ENCODE measurements at regions not wholly inside any gene's neighbourhood (a gene's known extent, or its start where the extent isn't known, plus 50 kb on each side); places are given as distances from the start of the nearest gene placed in this dataset.
"Not testable (repeated sequence)": the region's sequence is repeated elsewhere in the genome, so short reads cannot be mapped to it uniquely, and the experiment has no call there.

DNA sequence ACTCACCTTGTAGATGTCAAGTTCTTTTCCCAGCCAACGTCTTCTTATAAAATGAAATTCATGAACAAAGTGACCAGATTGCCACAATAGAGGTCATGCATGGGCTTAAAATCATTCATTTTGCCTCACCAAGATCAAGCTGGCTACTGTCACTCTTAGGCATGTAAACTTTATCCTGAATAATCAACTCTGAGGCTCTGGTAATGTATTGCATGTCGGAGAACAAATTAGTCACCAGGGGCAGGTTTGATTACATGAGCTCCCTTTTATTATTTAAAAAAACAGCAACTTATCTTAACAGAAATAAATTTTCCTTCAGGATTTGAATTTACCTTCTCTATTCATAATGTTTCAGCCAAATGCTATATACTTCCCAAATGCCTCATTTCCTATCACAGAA is 112.9 kb upstream of the SP4 start:
- no peaks in the 10 kb centered on the region for H3K36me3 ChIP-seq (ENCODE audit: insufficient read depth, low read length)
- peaks cover 4% of the 10 kb centered on the region; the same call in 1 of the 2 replicates for H3K4me1 ChIP-seq (ENCODE audit: insufficient read depth, low read length)
- H3K9me3 ChIP-seq (ENCODE audit: control insufficient read depth, insufficient read depth, low read length), result no peaks in the 10 kb centered on the region
- no peak overlapping the region for H3K9ac ChIP-seq (ENCODE audit: low read depth, low read length)

DNA sequence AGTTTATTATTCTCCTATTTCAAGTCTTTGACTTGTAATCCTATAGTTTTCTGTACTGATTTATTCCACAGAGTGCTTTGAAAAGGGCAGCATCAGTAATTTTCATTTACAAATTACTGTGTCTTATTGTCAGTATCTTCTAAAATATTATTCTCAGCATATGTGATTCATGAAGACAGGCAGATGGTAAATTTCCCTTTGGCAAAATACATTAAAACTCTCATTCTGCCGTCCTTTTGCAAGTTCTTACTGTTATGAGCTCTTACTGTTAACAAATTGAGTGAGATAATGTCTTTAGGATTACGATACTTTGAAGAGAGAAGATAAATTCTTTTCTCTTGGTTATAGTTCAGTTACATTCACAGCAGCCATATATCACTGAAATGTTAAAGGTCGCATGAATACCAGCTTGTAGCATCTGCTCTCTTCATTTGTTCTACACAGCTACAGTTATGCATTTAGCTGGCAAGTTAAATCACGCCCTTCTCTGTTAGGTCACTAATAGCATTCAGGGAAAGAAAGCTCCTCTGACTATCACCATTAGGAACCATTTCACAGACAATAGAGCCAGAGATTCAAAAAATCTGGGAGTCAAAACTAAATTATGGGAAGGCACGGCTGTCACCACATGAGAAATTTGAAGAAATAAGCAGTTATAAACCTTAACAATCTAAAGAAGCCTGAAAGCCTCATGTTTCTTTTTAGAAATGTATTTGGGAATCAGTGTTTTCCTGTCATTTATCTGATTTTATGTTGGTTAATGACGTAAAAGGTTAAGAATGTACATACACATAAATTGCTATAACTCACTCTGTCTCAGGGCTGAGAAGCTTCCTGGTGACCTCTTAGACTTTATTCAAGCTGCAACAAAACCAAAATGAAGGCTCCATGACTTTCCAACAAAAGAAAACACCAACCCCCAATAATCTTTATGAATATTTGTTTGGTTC is 109.6 kb upstream of the SP4 start:
- Histone ChIP-seq H3K36me3 (ENCODE audit: insufficient read depth, low read length) (no peaks in the 10 kb centered on the region), H3K9ac (ENCODE audit: low read depth, low read length) (no peak overlapping the region), H3K9me3 (ENCODE audit: control insufficient read depth, insufficient read depth, low read length) (no peaks in the 10 kb centered on the region; the same call in 1 of the 2 replicates), H3K4me1 (ENCODE audit: insufficient read depth, low read length) (peaks cover 4% of the 10 kb centered on the region; the same call in 1 of the 2 replicates)

DNA sequence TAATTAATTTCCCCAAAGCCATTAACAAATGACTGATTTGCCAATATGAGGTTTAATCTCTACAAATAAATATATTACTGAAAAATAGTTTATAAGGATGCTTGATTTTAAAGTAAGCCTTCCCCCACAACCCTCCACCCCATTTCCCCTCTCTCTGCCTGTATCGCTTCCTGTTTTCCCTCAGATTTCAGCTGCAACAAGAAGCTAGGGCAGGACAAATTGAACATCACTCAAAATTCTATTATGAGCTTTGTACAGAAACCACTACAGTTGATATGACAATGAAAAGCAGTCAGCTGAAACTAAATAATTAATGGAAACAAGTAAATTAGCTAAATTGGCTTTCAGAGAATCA is 109.0 kb upstream of the SP4 start:
- H3K9ac ChIP-seq (ENCODE audit: low read depth, low read length), result no peak overlapping the region
- no peaks in the 10 kb centered on the region; the same call in 1 of the 2 replicates for H3K9me3 ChIP-seq (ENCODE audit: control insufficient read depth, insufficient read depth, low read length)
- H3K4me1 ChIP-seq (ENCODE audit: insufficient read depth, low read length), result peaks cover 4% of the 10 kb centered on the region; the same call in 1 of the 2 replicates

DNA sequence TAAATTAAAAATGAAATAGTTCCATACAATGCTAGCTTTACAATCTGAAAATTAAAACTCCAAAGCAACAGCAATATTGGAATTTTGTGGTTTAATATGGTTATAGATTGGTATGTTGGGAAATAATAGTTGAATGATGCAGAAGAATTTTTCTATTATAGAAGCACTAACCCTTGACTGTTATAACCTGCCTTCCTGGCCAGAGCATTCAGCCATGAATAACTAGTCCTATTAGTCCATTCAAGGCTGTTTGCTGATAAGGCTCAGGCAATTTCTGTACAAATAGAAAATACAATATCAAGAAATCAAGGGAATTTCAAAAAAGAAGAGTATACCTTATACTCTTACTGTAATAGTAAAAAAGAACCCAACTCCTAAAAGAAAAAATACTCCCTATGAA is 101.6 kb upstream of the SP4 start:
- Histone ChIP-seq H3K9ac (ENCODE audit: low read depth, low read length) (no peak overlapping the region), H3K4me1 (ENCODE audit: insufficient read depth, low read length) (no peaks in the 10 kb centered on the region), H3K9me3 (ENCODE audit: control insufficient read depth, insufficient read depth, low read length) (no peaks in the 10 kb centered on the region), H3K36me3 (ENCODE audit: insufficient read depth, low read length) (no peaks in the 10 kb centered on the region)

More for the DNA sequence above, 109.0 kb upstream of the SP4 start:
- no peaks in the 10 kb centered on the region for H3K36me3 ChIP-seq (ENCODE audit: insufficient read depth, low read length)

DNA sequence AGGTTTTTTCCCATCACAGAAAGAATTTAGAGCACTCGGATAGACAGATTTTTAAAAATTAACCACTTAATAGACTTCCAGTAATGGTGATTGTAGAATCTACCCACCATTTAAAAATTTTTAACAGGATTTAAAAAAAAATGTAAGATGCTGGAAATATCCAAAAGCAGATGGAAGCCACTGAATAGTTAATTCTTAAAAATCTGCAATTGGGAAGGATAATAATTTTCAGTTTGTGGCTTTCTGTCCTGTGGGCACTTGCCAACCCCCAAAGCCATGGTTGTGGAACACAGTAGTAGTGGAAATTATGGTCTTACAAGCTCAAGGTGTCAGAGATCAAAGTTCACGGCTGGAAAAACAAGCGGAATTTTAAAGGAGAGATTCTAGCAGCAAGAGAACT is 101.0 kb upstream of the SP4 start:
- H3K9ac ChIP-seq (ENCODE audit: low read depth, low read length), result no peak overlapping the region
- H3K9me3 ChIP-seq (ENCODE audit: control insufficient read depth, insufficient read depth, low read length), result no peaks in the 10 kb centered on the region
- no peaks in the 10 kb centered on the region for H3K36me3 ChIP-seq (ENCODE audit: insufficient read depth, low read length)
- H3K4me1 ChIP-seq (ENCODE audit: insufficient read depth, low read length), result no peaks in the 10 kb centered on the region

DNA sequence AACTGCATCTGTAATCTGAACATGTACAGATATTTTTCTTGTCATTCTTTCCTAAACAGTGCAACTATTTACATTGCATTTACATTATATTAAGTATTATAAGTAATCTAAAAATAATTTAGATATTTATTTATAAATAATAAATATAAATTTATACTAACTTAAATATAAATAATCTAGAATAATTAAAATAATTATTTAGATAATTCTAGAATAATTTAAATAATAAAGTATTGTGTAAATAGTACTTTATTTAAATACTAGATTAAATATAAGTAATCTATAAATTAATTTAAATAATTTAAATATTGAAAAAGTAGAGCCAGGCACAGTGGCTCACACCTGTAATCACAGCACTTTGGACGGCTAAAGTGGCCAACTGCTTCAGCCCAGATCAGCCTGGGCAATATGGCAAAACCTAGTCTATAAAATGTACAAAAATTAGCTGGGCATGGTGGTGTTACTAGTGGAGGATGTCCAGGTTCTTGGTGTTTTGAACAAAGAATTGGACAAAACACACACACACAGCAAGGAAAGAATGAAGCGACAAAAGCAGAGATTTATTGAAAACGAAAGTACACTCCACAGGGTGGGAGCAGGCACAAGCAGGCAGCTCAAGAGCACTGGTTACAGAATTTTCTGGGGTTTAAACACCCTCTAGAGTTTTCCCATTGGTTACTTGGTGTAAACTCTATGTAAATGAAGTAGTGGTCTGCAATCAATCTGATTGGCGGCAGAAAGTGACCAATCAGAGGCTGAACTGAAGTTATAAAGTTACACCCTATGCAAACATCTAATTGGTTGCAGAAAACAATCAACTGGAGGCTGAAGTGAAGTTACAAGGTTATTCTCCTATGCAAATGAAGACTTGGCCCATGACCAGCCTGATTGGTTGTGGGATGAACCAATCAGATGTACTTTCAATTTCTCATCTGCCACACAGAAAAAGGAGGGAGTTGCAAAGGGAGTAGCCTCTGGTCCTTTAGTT is 100.2 kb upstream of the SP4 start:
- H3K4me1 ChIP-seq (ENCODE audit: insufficient read depth, low read length), result no peaks in the 10 kb centered on the region
- no peak overlapping the region for H3K9ac ChIP-seq (ENCODE audit: low read depth, low read length)
- H3K9me3 ChIP-seq (ENCODE audit: control insufficient read depth, insufficient read depth, low read length), result no peaks in the 10 kb centered on the region
- no peaks in the 10 kb centered on the region for H3K36me3 ChIP-seq (ENCODE audit: insufficient read depth, low read length)

DNA sequence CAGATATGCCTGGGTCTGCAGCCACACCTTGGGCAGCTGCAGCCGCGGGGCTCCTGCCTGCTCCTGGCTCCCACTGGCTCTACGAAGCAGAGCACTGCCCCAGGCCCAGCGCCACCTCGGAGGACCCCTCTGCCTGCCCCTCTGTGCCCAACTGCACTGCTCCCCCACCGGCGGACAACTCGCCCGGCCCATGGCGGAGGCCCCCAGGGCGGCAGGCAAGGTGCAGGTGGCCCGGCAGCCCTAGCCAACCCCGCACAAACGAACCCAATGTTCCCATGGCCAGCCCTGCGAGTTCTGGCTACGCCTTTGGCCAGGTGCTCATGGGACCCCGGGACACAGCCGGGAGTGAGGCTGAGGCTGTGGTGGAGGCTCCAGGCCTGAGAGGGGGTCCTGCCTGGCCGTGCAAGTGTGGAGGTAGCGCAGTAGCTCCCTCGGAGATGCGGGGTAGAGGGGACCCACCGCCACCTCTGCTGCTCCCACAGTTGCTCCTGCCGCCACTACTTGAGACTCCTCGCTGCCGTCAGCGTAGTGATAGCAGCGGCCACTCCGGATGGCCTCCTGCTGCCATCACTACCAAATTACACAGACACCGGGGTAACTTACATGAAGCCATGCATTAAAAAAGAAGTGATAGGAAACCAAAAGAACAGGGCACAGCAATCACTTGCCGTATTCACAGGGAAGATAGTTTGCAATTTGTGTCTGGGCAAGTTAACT is 97.3 kb upstream of the SP4 start:
- H3K36me3 ChIP-seq (ENCODE audit: insufficient read depth, low read length), result no peaks in the 10 kb centered on the region
- H3K9ac ChIP-seq (ENCODE audit: low read depth, low read length), result no peak overlapping the region
- no peaks in the 10 kb centered on the region for H3K4me1 ChIP-seq (ENCODE audit: insufficient read depth, low read length)
- no peaks in the 10 kb centered on the region for H3K9me3 ChIP-seq (ENCODE audit: control insufficient read depth, insufficient read depth, low read length)

DNA sequence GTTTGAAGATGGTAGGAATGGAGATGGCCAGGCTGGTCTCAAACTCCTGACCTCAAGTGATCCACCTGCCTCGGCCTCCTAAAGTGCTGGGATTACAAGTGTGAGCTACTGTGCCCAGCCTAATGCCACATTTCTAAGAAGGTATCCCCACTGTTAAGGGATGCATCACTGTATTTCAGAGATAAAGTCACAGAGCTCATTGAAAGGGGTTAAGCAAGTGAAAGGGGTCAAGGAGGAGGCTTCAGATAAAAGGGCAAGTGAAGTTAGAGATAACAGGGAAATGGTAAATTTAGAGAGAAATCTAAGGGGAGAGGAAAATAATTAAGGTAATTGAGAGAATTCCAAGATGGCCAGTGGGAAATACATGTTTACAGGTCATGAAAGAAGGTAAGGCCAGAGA is 93.0 kb upstream of the SP4 start:
- Histone ChIP-seq H3K36me3 (ENCODE audit: insufficient read depth, low read length) (no peaks in the 10 kb centered on the region), H3K9me3 (ENCODE audit: control insufficient read depth, insufficient read depth, low read length) (no peaks in the 10 kb centered on the region), H3K4me1 (ENCODE audit: insufficient read depth, low read length) (no peaks in the 10 kb centered on the region), H3K9ac (ENCODE audit: low read depth, low read length) (no peak overlapping the region)

DNA sequence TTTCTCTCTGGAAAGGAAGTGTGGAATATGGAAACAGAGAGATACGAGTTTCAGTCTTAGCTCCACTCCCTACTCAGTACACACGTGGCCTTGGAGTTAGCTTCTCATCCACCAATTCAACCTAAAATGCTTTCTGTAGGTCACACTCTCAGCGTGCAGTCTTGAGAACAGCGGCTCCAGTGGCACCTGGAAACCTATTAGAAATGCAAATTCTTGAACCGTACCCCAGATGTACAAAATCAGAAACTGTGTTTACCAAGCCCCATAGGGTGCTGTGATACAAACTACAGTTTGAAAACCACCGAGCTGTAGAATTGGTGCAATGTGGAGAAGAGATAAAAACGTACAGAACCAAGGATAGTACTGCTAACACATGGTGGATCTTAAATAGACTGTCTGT is 91.1 kb upstream of the SP4 start:
- Histone ChIP-seq H3K36me3 (ENCODE audit: insufficient read depth, low read length) (no peaks in the 10 kb centered on the region), H3K9ac (ENCODE audit: low read depth, low read length) (no peak overlapping the region), H3K4me1 (ENCODE audit: insufficient read depth, low read length) (no peaks in the 10 kb centered on the region), H3K9me3 (ENCODE audit: control insufficient read depth, insufficient read depth, low read length) (no peaks in the 10 kb centered on the region; the same call in 1 of the 2 replicates)

DNA sequence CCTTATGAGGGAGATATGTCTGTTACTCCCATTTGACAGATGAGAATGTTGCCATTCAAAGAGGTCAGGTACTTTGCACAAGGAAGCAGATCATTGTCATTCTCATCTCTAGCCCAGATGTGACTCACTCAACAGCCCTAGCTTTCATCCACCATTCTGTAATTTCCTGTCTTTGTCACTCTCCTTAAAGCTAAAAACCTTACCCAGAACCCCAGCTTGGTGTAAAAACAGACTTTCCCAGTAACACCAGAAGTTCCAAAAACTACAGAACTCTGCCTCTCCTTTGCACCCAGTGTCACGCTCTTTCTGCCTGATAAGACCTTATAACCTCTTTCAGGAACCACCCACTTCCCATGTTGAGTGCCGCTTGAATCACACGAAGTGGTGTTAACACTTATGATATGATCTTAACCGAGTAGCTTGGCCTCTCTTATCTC is 89.1 kb upstream of the SP4 start:
- Histone ChIP-seq H3K9ac (ENCODE audit: low read depth, low read length) (no peak overlapping the region), H3K9me3 (ENCODE audit: control insufficient read depth, insufficient read depth, low read length) (no peaks in the 10 kb centered on the region; the same call in 1 of the 2 replicates), H3K36me3 (ENCODE audit: insufficient read depth, low read length) (no peaks in the 10 kb centered on the region)

DNA sequence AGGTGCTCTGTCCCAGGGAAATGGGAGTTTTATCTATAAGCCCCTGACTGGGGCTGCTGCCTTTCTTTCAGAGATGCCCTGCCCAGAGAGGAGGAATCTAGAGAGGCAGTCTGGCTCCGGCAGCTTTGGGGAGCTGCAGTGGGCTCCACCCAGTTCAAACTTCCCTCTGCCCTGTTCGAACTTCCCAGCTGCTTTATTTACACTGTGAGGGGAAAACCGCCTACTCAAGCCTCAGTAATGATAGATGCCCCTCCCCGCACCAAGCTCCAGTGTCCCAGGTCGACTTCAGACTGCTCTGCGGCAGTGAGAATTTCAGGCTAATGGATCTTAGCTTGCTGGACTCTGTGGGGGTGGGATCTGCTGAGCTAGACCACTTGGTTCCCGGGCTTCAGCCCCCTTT is 83.0 kb upstream of the SP4 start:
- peak overlapping the region; percentile 1; the same call in 1 of the 2 replicates for H3K9ac ChIP-seq (ENCODE audit: low read depth, low read length)
- peaks cover 12% of the 10 kb centered on the region; the same call in 1 of the 2 replicates for H3K4me1 ChIP-seq (ENCODE audit: insufficient read depth, low read length)
- not testable (repeated sequence) for H3K9me3 ChIP-seq (ENCODE audit: control insufficient read depth, insufficient read depth, low read length); H3K36me3 ChIP-seq (ENCODE audit: insufficient read depth, low read length)

More for the DNA sequence above, 89.1 kb upstream of the SP4 start:
- H3K4me1 ChIP-seq (ENCODE audit: insufficient read depth, low read length), result no peaks in the 10 kb centered on the region

DNA sequence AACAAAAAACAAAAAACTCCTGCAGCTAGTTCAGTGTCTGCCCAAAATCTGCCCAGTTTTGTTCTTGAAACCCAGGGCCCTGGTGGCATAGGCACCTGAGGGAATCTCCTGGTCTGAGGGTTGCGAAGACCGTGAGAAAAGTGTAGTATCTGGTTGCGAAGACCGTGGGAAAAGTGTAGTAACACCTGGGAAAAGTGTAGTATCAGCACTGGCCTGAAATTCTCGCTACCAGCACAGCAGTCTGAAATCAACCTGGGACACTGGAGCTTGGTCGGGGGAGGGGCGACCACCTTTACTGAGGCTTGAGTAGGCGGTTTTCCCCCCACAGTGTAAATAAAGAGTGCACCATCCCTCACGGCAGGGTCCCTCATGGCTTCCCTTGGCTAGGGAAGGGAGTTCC is 82.5 kb upstream of the SP4 start:
- peak overlapping the region; percentile 1; the same call in 1 of the 2 replicates for H3K9ac ChIP-seq (ENCODE audit: low read depth, low read length)
- no peaks in the 10 kb centered on the region for H3K36me3 ChIP-seq (ENCODE audit: insufficient read depth, low read length)
- H3K4me1 ChIP-seq (ENCODE audit: insufficient read depth, low read length), result peaks cover 12% of the 10 kb centered on the region; the same call in 1 of the 2 replicates
- H3K9me3 ChIP-seq (ENCODE audit: control insufficient read depth, insufficient read depth, low read length), result no peaks in the 10 kb centered on the region; the same call in 1 of the 2 replicates

DNA sequence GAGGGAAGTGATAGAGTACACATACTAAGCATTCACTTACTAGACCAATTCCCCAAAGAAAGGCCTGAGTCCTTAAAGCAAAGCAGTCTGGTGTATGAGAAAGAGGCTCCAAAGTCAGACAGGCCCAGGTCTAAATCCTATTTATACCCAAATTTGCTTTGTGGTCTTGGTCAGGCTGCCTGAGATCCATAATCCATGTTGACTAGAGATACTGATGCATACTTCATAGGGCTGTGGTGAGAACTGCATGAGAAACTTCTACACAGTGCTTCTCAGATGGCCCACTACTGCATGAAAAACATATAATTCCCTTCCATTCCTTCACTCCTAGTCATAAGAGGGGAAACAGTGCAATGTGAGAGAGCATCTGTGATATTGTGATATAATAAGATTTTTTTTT is 81.6 kb upstream of the SP4 start:
- no peaks in the 10 kb centered on the region for H3K36me3 ChIP-seq (ENCODE audit: insufficient read depth, low read length)
- H3K4me1 ChIP-seq (ENCODE audit: insufficient read depth, low read length), result peaks cover 12% of the 10 kb centered on the region; the same call in 1 of the 2 replicates
- H3K9ac ChIP-seq (ENCODE audit: low read depth, low read length), result no peak overlapping the region
- no peaks in the 10 kb centered on the region for H3K9me3 ChIP-seq (ENCODE audit: control insufficient read depth, insufficient read depth, low read length)
